ENCODE measurements at regions not wholly inside any gene's neighbourhood (a gene's known extent, or its start where the extent isn't known, plus 50 kb on each side); places are given as distances from the start of the nearest gene placed in this dataset.

GRCh38 chr18:64713284-64713683 is 564.4 kb upstream of the LINC00305 start:
- DNase-seq (ENCODE audit: extremely low read depth in 1 of 4, low spot score in 3 of 4) = no peak
- CTCF ChIA-PET (ENCODE audit: low intra/inter-chr PET ratio) = no interaction called here
- H3K9ac ChIP-seq (ENCODE audit: insufficient read depth in 1 of 2, low read depth in 2 of 2, low read length in 2 of 2) = no peak overlapping the region
- no peaks in the 10 kb centered on the region for H4K20me1 ChIP-seq (replicated peaks; ENCODE audit: control insufficient read depth, insufficient read depth, low read length)
- no peaks in the 10 kb centered on the region for H3K9me1 ChIP-seq (ENCODE audit: control insufficient read depth, insufficient read depth, low read length)
- no peaks in the 10 kb centered on the region for H3K27me3 ChIP-seq (ENCODE audit: control insufficient read depth in 2 of 2, insufficient read depth in 2 of 2, low read length in 2 of 2)
- no peak for ATAC-seq
- in situ Hi-C loops (cut with MboI) (no loop called here), intact Hi-C loops (cut with micrococcal nuclease) (loop anchor here (10.0 kb wide), 1 partner anchor 58 kb away; no protein-coding TSS in a partner anchor)
- no peak overlapping the region for H3K27ac ChIP-seq (ENCODE audit: extremely low read depth, low read depth, low read length)
- no peaks in the 10 kb centered on the region for H3K9me3 ChIP-seq (replicated peaks; ENCODE audit: control insufficient read depth, insufficient read depth, low read depth, low read length)
- POLR2A ChIA-PET = no interaction called here
- 10% methylated on average over 2 of the region's 2 CpGs for WGBS (ENCODE audit: insufficient coverage, low coverage, missing lambda C conversion rate)
- no peak overlapping the region for H3K4me2 ChIP-seq (ENCODE audit: insufficient read depth, low read length)
- H3K4me1 ChIP-seq (replicated peaks in 1 of 2; ENCODE audit: control insufficient read depth in 2 of 2, insufficient read depth in 2 of 2, low read length in 2 of 2) = no peaks in the 10 kb centered on the region
- TF ChIP-seq ARID2 (IDR thresholded peaks at IDR 0.05) (no peak), ZNF347 (CRISPR knock-in tag; IDR thresholded peaks at IDR 0.05; ENCODE audit: low read depth) (no peak), ZNF551 (CRISPR knock-in tag; IDR thresholded peaks at IDR 0.05) (no peak), ELF4 (CRISPR knock-in tag; IDR thresholded peaks at IDR 0.05) (no peak)
- BruUV-seq (replicated peaks) = no TSS peak
- FAIRE-seq = no peak
- no peaks in the 10 kb centered on the region for H3K79me2 ChIP-seq (ENCODE audit: control insufficient read depth, insufficient read depth, low read length)
- no peak overlapping the region for H3K4me3 ChIP-seq
- H3K36me3 ChIP-seq (ENCODE audit: control insufficient read depth, insufficient read depth, low read length) = no peaks in the 10 kb centered on the region
- H2AFZ ChIP-seq (ENCODE audit: low read depth, low read length) = no peak overlapping the region

- Histone ChIP-seq H3K4me1 (replicated peaks in 1 of 2; ENCODE audit: control insufficient read depth in 2 of 2, insufficient read depth in 2 of 2, low read length in 2 of 2) (no peaks in the 10 kb centered on the region), H3K9me3 (replicated peaks; ENCODE audit: control insufficient read depth, insufficient read depth, low read depth, low read length) (no peaks in the 10 kb centered on the region), H2AFZ (ENCODE audit: low read depth, low read length) (no peak overlapping the region), H3K36me3 (ENCODE audit: control insufficient read depth, insufficient read depth, low read length) (no peaks in the 10 kb centered on the region), H3K9me1 (ENCODE audit: control insufficient read depth, insufficient read depth, low read length) (no peaks in the 10 kb centered on the region), H3K9ac (ENCODE audit: insufficient read depth in 1 of 2, low read depth in 2 of 2, low read length in 2 of 2) (no peak overlapping the region), H3K27me3 (ENCODE audit: control insufficient read depth in 2 of 2, insufficient read depth in 2 of 2, low read length in 2 of 2) (no peaks in the 10 kb centered on the region), H3K27ac (ENCODE audit: extremely low read depth, low read depth, low read length) (no peak overlapping the region), H3K4me2 (ENCODE audit: insufficient read depth, low read length) (no peak overlapping the region), H3K79me2 (ENCODE audit: control insufficient read depth, insufficient read depth, low read length) (no peaks in the 10 kb centered on the region), H4K20me1 (replicated peaks; ENCODE audit: control insufficient read depth, insufficient read depth, low read length) (no peaks in the 10 kb centered on the region), H3K4me3 (no peak overlapping the region)
- BruUV-seq (replicated peaks) = no TSS peak
- intact Hi-C loops (cut with micrococcal nuclease) = loop anchor here (10.0 kb wide), 1 partner anchor 57 kb away; no protein-coding TSS in a partner anchor
- FAIRE-seq = no peak
- ChIA-PET POLR2A (no interaction called here), CTCF (ENCODE audit: low intra/inter-chr PET ratio) (no interaction called here)
- ATAC-seq = no peak
- in situ Hi-C loops (cut with MboI) = no loop called here
- DNase-seq (ENCODE audit: extremely low read depth in 1 of 4, low spot score in 3 of 4) = no peak
- 0% methylated on average over 1 of the region's 1 CpG for WGBS (ENCODE audit: insufficient coverage, low coverage, missing lambda C conversion rate)
- TF ChIP-seq HMG20A (CRISPR knock-in tag; conservative IDR thresholded peaks at IDR 0.05) (no peak), ZBTB12 (CRISPR knock-in tag; IDR thresholded peaks at IDR 0.05) (no peak), NFE2 (IDR thresholded peaks at IDR 0.05; ENCODE audit: low read depth) (no peak), NFATC3 (IDR thresholded peaks at IDR 0.05) (no peak), HNRNPH1 (optimal IDR thresholded peaks at IDR 0.05; ENCODE audit: low read depth, low read length) (no peak), KAT7 (CRISPR knock-in tag; IDR thresholded peaks at IDR 0.05; ENCODE audit: borderline replicate concordance) (no peak), SAFB (IDR thresholded peaks at IDR 0.05; ENCODE audit: borderline replicate concordance, low read depth, low read length) (no peak), ZNF75A (CRISPR knock-in tag; IDR thresholded peaks at IDR 0.05) (no peak), ZNF668 (CRISPR knock-in tag; IDR thresholded peaks at IDR 0.05) (no peak), BACH1 (tag; IDR thresholded peaks at IDR 0.05) (no peak), NFYB (IDR thresholded peaks at IDR 0.05; ENCODE audit: extremely low read depth, insufficient read length) (no peak), ELK3 (CRISPR knock-in tag; IDR thresholded peaks at IDR 0.05) (no peak)
Measured at GRCh38 chr18:64712035-64712434, 563.1 kb upstream of the LINC00305 start.

Data from K562 (cell line).